SKM-1 treated with dmso at 0.1 percent for 144 hours (cell line): ENCODE measurements at regions not wholly inside any gene's neighbourhood (a gene's known extent, or its start where the extent isn't known, plus 50 kb on each side); places are given as distances from the start of the nearest gene placed in this dataset.

ENCODE experiments used
- DNase-seq: peaks from one replicate; lab custom pipeline; 2025; ENCODE audit not compliant: unreplicated experiment; lab: John Stamatoyannopoulos, UW

- DNase-seq, result no peak
Measured at GRCh38 chr6:165960695-165961094, 207.0 kb downstream of the TBXT start.

- DNase-seq, result no peak
Measured at GRCh38 chr6:165959627-165960026, 208.0 kb downstream of the TBXT start.

GRCh38 chr6:165956874-165957273 is 210.8 kb downstream of the TBXT start:
- DNase-seq, result no peak

GRCh38 chr6:165952514-165952913 is 215.1 kb downstream of the TBXT start:
- no peak for DNase-seq

- no peak for DNase-seq
Measured at GRCh38 chr6:165950316-165950715, 217.3 kb downstream of the TBXT start.

- DNase-seq, result no peak
Measured at GRCh38 chr6:165949324-165949723, 218.3 kb downstream of the TBXT start.

- DNase-seq, result no peak
Measured at GRCh38 chr6:165944002-165944466, 223.6 kb downstream of the TBXT start.

GRCh38 chr6:165941786-165942185 is 225.9 kb downstream of the TBXT start:
- DNase-seq, result no peak

- no peak for DNase-seq
Measured at GRCh38 chr6:165941249-165941775, 226.3 kb downstream of the TBXT start.

- no peak for DNase-seq
Measured at GRCh38 chr6:165940366-165940765, 227.3 kb downstream of the TBXT start.

GRCh38 chr6:165939601-165940290 is 227.9 kb downstream of the TBXT start:
- DNase-seq, result no peak

GRCh38 chr6:165939047-165939446 is 228.6 kb downstream of the TBXT start:
- no peak for DNase-seq

- no peak for DNase-seq
Measured at GRCh38 chr6:165937564-165938358, 229.9 kb downstream of the TBXT start.

GRCh38 chr6:165936660-165937059 is 231.0 kb downstream of the TBXT start:
- DNase-seq, result no peak

- no peak for DNase-seq
Measured at GRCh38 chr6:165936096-165936495, 231.6 kb downstream of the TBXT start.

- DNase-seq, result no peak
Measured at GRCh38 chr6:165931675-165932074, 236.0 kb downstream of the TBXT start.

GRCh38 chr6:165930668-165931214 is 236.9 kb downstream of the TBXT start:
- no peak for DNase-seq

- DNase-seq, result no peak
Measured at GRCh38 chr6:165929607-165930006, 238.0 kb downstream of the TBXT start.

- DNase-seq, result no peak
Measured at GRCh38 chr6:165926378-165926777, 241.3 kb downstream of the TBXT start.

GRCh38 chr6:165925474-165926156 is 242.0 kb downstream of the TBXT start:
- DNase-seq, result no peak

GRCh38 chr6:165922309-165922794 is 245.3 kb downstream of the TBXT start:
- no peak for DNase-seq
